NCI-H460 (cell line): ENCODE measurements at regions not wholly inside any gene's neighbourhood (a gene's known extent, or its start where the extent isn't known, plus 50 kb on each side); places are given as distances from the start of the nearest gene placed in this dataset.
"Not testable (repeated sequence)": the region's sequence is repeated elsewhere in the genome, so short reads cannot be mapped to it uniquely, and the experiment has no call there.

ENCODE experiments used
- DNase-seq: peaks from one replicate; pipeline ENCODE4 v3.0.0-alpha.2; 2016; ENCODE audit warnings: low read depth; ENCODE audit errors: extremely low read depth

DNA sequence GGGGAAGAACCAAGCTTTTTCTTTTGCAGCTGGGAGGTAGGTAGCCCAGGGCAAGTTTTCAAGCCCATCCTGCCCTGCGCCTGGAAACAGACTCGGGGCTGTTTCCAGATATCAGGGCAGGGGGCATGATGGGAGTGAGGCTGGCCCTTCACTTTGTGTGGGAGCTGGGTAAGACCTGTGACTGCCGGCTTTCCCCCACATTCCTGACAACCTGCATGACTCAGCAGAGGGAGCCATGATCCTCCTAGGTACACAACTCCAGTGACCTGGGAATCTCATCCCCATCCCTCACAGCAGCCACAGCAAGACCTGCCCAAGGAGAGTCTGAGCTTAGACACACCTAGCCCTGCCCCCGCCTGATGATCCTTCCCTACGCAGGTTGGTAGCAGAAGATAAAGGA lies 280.8 kb downstream of the SOX4 start:
- DNase-seq = no peak

DNA sequence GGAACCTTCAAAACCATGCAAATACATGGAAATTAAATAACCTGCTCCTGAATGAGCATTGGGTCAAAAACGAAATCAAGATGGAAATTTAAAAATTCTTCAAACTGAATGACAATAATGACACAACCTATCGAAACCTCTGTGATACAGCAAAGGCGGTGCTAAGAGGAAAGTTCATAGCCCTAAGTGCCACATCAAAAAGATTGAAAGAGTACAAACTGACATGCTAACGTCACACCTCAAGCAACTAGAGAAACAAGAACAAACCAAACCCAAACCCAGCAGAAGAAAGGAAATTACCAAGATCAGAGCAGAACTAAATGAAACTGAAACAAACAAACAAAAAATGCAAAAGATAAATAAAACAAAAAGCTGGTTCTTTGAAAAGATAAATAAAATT lies 283.5 kb downstream of the SOX4 start:
- DNase-seq = not testable (repeated sequence)

GRCh38 chr6:21880249-21880648 lies 286.7 kb downstream of the SOX4 start:
- DNase-seq = not testable (repeated sequence)

DNA sequence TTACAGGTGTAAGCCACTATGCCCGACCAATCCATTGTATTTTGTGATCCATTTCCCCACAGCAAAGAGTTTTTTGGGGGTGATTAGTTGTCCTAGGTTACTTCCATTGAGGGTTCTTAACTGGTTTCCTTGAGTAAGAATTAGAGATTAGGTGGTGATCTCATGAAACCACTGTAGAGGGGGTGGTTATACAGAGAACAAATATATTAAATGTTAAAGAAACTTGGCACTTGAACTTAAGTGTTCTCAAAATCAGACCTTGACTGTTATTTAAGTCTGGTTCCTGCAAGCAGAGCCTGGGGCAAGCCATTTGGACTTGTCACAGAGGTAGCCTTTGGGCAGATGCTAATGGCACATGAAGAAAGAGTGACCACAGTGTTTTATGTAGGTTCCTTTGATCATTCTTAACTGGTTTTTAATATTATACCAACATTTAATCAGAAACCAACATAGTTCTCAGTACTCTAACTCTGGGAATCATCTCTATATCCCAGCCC lies 288.5 kb downstream of the SOX4 start:
- no peak for DNase-seq

DNA sequence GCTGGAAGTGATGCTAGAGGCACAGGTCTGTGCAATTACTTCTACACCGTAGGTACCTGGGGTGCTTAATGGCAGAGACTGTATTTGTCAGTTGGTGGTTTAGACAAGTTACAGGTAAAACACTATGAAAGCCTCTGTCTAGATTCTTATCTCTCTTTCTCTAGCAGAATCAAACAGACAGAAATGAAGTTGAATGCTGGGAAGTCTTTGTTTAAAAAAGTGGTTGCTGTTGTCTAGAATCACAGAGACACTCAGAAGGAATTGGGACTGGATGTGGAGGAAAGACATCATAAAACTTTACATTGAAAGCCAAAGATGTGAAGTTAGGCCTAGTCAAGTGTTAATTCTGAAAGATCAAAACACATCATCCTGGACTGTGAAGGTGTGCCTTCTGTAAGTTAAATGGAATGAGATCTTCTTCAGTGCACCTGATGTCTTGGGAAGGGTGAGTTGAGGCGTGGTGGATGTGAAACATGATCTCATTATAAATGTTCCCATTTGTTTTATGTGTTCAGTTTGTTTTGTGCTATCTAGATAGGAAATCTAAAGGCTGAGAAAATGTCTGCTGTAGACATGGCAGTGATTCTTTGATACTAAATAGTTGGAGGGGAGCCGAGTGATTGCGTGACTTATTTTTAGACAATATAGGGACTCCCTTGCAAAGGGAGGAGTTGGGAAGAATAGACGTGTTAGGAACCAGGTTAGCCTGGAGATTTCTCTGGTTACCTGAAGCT lies 290.2 kb downstream of the SOX4 start:
- DNase-seq = no peak

DNA sequence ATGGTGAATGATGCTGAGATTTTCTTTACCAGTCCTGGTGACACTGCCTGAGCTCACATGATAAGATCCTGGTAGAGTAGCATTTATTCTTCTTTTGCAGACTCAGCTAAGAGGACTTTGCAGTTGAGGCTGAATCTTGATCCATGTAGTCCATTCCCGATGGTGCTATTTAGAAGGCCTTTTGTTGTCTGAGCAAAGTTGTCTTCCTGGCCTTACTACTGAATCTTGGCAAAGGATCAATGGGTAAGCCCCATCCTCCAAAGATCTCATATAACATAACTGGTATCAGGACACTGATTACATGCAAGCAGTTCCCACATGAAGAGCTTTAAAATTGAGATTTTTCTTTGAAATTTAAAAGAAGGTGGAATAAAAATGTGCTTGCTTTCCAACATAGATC lies 291.6 kb downstream of the SOX4 start:
- no peak for DNase-seq

GRCh38 chr6:21885532-21886114 lies 292.1 kb downstream of the SOX4 start:
- DNase-seq = no peak

DNA sequence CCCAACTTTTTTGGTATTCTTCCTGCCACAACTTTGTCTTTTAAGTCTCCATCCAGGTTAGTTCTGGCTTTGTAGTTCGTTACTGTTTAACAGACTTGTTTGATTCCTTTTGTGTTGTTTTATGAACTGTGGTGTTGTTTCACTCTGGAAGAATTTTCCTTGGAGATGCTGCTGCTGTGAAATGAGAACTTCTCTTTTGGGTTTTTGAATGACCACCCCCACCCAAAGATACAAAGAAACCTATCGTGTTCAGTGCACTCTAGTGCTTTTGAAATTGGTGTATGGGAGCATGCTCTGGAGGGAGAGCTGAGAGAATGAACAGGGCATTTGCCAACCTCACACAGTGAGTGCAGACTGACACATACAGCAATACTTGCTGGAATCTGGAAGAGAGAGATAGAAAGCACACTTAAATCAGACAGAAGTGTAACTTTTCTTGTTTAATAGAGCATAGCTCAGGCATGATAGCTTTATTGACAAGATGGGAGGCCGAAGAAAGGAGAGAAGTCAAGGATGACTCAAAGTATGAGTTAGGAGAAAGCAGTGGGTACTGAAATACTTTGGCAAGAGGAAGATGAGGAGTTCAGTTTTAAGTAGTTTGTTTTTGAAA lies 293.1 kb downstream of the SOX4 start:
- DNase-seq = no peak

DNA sequence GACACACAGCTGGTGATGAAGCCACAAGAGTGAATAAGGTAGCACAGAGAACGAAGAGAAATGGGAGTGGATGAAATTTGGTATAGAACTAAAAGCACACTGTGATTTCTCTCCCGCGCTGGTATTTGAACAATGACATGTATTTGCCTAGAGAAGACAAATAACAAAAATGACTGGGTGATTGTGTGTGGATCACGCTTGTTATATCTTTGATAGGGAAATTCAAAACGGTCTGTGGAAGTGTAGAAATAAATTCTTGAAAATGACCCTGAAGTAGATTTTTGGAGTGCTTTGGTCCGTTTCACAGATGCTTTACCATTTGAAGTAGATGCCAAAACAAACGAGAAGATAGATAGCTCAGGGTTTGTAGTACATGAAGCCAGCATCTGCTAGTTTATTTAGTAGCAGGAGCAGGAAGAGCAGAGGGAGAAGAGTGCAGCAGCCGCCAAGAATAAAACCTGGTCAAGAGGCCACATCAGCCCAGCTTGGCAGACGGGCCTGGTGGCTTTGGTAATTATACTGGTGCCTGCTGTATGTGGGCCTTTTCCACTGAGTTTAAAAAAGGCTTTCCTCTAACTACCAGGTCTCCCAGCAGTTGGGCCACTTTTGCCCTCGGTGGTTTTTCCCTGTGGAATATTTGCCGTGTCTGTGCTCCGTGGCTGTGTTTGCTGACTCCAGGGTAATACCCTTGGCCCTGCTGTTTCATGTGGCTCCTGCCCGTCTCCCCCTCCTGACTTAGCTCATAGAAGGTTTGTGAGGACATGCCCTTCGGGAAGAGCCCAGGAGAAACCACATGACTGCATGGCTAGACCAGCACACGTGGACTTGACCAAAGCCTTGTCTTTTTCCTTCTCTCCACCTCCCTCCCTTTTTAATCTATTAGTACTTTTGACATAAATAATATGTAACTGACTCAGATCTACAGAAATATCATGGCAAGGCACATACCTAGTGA lies 294.0 kb downstream of the SOX4 start:
- no peak for DNase-seq

DNA sequence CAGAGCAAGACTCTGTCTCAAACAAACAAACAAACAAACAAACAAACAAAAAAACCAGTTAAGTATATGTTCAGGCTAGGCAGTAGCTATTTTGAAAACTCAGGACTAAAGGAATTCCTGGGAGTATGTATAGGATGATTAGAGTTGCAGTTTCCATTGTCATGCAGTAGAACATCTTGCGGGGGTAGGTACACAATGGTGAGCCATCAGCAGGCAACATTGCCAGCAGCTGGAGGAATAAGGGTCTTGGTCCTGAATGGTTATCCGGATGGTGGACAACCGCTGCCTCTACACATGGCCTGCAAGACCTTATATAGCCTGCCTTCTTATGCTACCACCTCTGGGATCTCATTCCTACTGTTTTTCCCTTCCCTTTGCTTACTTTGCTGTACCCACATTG lies 297.5 kb downstream of the SOX4 start:
- no peak for DNase-seq

- DNase-seq = no peak
Observed at GRCh38 chr6:21893793-21894192, 300.2 kb downstream of the SOX4 start.

DNA sequence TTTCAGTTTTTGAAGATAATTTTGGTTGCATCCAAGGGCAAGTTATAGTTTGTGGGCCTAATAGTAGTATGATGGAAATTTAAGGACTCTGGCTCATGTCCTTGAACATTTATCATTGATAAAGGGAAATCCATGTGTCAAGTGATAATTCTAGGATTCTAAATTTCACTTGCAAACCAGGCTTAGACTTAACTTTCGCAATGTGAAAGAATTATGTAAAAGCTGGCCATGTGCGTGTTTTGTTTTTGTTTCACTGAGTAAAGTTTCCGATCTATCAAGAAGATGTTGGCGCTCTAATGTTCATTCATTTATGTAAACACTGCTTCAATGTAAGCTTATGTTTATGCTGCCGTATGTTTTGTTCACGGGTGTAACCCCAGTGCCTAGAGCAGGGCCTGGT lies 302.0 kb downstream of the SOX4 start:
- DNase-seq = no peak

DNA sequence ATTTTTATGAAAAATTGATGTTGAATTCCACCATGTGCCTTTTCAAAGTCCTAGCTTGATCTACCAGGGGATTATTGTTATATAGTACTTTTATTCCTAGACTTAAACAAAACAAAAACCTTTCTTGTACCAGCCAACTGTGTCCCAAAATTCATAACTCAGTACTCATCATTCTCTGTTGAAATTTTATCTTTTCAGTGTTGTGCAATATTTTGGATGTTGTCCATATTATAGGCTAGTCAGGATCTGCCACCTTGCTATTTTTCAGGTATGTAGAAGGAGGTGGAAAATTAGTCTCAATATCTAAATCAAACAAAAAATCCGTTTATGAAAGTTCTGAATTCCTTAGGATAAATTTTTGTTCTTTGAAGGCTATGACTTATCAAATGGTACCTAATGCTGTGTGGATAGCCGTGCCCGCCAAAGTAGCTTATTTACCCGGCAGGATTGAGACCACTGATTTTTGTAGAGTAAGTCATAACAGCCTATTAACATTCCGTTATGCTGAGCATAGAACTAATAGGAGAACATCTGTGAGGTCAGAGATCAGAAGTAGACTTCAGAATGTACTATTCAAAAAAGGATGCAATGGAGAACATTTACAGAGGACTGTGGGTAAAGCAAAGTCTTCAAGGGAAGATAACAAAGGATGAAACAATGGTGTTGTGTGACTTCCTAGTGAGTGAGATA lies 304.7 kb downstream of the SOX4 start:
- DNase-seq = no peak

DNA sequence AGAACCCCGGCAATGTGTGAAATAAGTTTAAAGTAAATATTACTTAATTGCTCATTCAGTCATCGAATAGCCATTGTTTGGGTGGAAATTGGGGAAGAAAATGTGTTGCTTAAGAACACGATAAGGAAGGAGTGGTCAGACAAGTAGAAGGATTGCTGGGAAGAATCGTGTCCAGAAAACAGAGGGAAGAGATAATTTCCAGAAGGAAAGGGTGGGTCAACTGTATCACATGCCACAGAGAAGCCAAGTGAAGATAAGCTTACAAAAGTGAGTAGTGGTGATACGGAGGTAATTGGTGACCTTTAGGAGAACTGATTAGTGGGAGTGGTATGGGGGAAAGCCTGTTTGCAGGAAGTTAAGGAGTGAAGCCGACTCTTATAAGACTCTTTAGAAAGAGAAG lies 306.2 kb downstream of the SOX4 start:
- no peak for DNase-seq

- DNase-seq = no peak
Observed at GRCh38 chr6:21900730-21901129, 307.2 kb downstream of the SOX4 start.

DNA sequence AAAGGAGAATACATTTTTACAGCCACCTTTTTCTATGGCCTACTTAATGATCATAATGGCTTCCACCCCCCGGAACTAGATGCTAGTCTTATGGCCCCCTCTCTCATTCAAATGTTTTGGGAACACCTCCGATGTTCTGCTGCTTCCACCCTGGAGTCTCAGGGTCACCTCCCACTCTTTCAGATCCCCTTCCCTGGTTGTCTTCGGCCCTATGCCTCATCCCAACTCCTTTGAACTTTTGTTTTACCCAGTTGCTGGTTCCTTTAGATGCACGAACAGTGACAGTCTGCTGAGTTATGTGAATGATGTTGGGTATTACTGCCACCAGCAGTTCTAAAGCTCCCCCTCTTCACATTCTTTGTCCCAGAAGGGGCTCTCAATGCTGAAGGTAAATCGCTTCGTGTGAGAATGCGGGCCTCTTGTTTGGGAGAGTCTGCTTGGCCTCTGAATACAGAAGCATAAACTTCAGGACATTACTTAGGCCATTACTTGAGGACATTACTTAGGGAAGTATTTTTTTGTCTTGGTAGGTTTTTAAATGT lies 309.1 kb downstream of the SOX4 start:
- DNase-seq = no peak

DNA sequence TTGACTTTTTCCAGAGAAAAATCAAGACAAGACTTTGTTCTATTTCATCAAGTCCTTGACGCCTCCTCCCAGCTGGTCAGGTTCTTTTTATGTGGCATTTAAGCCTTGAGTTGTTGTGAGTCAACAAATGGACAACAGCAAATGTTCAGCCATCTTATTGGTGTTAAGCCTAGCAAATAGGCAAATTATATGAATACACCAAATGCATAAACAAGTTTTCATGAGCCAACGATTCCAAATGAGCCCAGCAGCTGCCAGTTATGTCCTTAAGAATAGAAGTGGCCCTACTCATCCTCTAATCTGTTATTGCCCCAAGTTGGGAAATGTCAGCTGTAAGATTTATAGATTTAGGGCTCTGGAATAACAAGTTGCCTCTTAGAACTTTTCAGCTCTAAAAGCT lies 312.0 kb downstream of the SOX4 start:
- no peak for DNase-seq

GRCh38 chr6:21906826-21907225 lies 313.3 kb downstream of the SOX4 start:
- no peak for DNase-seq

GRCh38 chr6:21907291-21907690 lies 313.7 kb downstream of the SOX4 start:
- DNase-seq = no peak
